GM18873 (cell line): ENCODE measurements at regions not wholly inside any gene's neighbourhood (a gene's known extent, or its start where the extent isn't known, plus 50 kb on each side); places are given as distances from the start of the nearest gene placed in this dataset.
"Not testable (repeated sequence)": the region's sequence is repeated elsewhere in the genome, so short reads cannot be mapped to it uniquely, and the experiment has no call there.

Experiments
- ATAC-seq: cut with Tn5 transposase; IDR thresholded peaks from one replicate; pipeline ENCODE4 v1.9.1; 2021; ENCODE audit warnings: mild to moderate bottlenecking, moderate library complexity, moderate number of reproducible peaks; ENCODE audit not compliant: unreplicated experiment, low FRiP score

DNA sequence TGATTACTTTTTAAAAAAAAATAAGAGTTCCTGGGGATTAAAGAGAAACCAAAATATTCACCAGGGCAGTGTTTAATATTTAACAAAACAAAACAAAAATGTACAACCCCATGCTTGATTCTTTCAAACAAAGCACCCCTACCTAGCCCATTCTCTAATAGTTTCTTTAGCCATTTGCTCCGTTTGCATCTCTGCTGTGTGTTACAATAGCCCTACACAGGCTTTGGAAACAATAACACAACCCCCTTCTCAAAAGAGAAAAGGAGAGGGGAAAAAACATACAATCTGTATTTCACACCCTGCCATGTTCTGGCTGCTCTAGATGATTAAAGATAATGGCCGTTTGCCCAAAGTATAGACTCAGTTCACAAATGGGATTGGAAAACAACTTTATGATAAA lies 302.9 kb downstream of the CPS1 start:
- no peak for ATAC-seq

DNA sequence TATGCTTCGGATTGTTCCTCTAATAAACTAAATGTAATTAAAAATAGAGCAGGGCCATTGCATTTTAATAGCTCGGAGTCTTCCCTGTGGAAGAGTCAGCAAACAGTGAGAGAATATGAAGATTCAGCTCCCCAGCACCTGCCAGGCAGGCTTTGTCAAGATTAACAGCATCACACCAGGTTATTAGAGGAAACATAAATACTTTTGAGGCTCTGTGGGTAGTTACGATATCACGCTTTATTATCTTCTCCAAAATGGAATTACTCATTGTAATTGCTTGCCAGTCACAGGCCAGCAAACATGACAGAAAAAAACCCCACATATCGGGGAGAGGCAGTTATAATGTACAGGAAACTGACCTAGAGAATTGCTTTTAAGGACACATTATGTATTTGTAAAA lies 303.9 kb downstream of the CPS1 start:
- no peak for ATAC-seq

GRCh38 chr2:210861038-210861665 lies 304.8 kb downstream of the CPS1 start:
- no peak for ATAC-seq

- no peak for ATAC-seq
Observed at GRCh38 chr2:210862283-210863065, 306.1 kb downstream of the CPS1 start.

GRCh38 chr2:210863283-210863682 lies 306.9 kb downstream of the CPS1 start:
- ATAC-seq, result no peak

- ATAC-seq, result not testable (repeated sequence)
Observed at GRCh38 chr2:210871566-210871965, 315.2 kb downstream of the CPS1 start.

GRCh38 chr2:210873631-210874030 lies 317.2 kb downstream of the CPS1 start:
- no peak for ATAC-seq

DNA sequence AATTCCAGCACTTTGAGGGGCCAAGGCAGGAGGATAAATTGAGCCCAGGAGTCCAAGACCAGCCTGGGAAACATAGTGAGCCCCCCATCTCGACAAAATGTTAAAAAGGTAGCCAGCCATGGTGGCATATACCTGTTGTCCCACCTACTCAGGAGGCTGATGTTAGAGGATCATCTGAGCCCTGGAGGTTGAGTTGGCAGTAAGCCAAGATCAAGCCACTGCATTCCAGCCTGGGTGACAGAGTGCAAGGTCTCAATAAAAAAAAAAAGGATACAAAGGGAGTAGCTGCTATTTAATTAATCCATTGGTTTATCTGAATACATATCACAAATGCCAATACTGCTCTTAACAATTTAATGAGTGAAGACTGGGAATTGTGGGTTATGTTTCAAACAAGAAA lies 327.8 kb downstream of the CPS1 start:
- ATAC-seq, result no peak

- no peak for ATAC-seq
Observed at GRCh38 chr2:210888035-210888434, 331.6 kb downstream of the CPS1 start.

- no peak for ATAC-seq
Observed at GRCh38 chr2:210895132-210895531, 338.7 kb downstream of the CPS1 start.

- ATAC-seq, result no peak
Observed at GRCh38 chr2:210899131-210899530, 342.7 kb downstream of the CPS1 start.

GRCh38 chr2:210901326-210901725 lies 344.9 kb downstream of the CPS1 start:
- ATAC-seq, result no peak

DNA sequence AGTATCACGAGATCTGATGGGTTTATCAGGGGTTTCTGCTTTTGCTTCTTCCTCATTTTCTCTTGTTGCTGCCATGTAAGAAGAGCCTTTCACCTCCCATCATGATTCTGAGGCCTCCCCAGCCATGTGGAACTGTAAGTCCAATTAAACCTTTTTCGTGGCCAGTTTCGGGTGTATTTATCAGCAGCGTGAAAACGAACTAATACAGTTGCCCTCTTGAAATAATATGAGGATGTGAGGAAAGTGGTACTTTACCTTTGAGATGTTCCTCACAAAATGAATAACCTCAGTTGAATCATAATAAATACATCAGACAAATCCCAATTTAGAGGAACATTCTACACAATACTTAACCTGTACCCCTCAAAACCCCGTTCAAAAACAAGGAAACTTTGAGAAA lies 356.4 kb downstream of the CPS1 start:
- ATAC-seq, result no peak

- no peak for ATAC-seq
Observed at GRCh38 chr2:210913461-210913860, 357.1 kb downstream of the CPS1 start.

GRCh38 chr2:210915912-210916311 lies 359.5 kb downstream of the CPS1 start:
- ATAC-seq, result no peak

- no peak for ATAC-seq
Observed at GRCh38 chr2:210917465-210917864, 361.1 kb downstream of the CPS1 start.

DNA sequence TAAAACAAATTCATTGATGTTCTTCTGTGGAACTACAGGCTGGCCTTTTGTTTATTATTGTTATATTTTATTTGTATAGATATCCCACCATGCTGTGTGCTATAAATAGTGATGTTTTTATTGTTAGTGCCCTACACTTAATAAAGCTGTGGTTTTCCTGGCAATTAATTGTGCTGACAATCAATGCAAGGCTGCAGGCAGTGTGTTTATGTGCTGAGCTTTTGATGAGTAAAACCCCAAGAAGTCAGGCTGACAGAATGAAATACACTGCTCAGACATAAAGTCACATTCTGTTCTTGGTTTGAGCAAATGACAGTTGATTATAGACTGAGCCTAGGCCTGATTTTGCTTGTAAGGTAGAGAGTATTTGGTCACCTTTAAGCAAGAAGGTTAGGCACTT lies 362.7 kb downstream of the CPS1 start:
- no peak for ATAC-seq

DNA sequence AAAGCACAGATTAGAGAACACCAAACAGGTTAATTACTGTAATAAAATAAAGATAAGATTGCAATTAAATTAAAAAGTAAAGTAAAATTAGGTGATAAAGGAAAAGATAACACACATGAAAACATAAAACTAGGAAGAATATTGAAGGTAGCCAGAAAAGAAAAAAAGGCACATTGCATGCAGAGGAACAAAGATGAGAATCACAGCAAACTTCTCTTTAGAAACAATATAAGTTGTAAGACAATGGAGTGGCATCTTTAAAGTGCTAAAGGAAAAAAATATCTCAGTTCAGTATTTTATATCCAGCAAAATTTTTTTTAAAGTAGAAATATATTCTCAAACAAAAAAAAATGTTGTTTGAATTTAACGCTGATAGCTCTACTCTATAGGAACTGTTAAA lies 366.0 kb downstream of the CPS1 start:
- no peak for ATAC-seq

GRCh38 chr2:210928714-210929113 lies 372.3 kb downstream of the CPS1 start:
- ATAC-seq, result no peak

DNA sequence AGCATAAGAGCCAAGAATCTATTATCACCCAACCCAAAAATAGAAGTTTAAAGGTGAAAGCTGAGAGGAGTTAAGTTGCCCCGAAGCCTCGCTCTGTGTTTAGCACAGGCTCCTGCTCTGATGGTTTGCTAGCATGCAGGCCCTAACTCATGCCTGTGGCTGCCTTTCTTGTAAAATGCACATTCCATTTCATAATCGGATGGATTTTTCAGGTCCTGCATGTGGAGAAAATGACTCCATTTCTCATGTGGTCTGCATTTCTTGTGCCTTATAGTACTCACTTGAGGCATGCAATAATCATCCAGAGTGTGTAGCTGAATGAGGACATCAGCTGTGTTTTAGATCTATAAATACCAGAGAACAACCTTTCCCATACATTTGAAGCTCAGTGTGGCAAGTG lies 381.8 kb downstream of the CPS1 start:
- ATAC-seq, result no peak

DNA sequence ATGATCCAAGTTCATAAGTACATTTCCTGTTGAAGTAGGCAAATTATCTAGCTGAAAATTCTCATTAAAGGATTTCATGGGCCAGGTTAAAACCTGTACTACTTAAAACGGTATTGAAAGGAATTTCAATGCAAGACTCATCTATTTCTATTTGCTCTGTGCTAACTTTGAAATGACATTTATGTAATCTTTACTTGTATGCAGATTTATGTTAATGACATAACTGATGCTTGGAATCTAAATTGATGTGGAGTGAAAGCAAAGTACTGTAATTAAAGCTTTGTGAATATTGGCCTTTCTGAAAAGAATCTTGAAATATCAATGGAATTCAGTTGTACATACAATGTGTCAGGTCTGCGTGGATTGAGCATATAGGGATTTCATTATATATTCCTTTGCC lies 390.0 kb downstream of the CPS1 start:
- ATAC-seq, result no peak

DNA sequence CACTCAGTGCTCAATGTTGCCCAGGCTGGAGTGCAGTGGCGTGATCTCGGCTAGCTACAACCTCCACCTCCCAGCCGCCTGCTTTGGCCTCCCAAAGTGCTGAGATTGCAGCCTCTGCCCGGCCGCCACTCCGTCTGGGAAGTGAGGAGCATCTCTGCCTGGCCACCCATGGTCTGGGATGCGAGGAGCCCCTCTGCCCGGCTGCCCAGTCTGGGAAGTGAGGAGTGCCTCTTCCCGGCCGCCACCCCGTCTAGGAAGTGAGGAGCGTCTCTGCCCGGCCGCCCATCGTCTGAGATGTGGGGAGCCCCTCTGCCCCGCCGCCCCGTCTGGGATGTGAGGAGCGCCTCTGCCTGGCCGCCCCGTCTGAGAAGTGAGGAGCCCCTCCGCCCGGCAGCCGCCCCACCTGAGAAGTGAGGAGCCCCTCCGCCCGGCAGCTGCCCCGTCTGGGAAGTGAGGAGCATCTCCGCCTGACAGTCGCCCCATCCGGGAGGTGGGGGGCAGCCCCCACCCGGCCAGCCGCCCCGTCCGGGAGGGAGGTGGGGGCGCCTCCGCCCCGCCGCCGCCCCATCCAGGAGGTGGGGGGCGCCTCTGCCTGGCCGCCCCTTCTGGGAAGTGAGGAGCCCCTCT lies 394.1 kb downstream of the CPS1 start:
- not testable (repeated sequence) for ATAC-seq
